ENCODE measurements at regions not wholly inside any gene's neighbourhood (a gene's known extent, or its start where the extent isn't known, plus 50 kb on each side); places are given as distances from the start of the nearest gene placed in this dataset.

- TF ChIP-seq, protein P1, sequence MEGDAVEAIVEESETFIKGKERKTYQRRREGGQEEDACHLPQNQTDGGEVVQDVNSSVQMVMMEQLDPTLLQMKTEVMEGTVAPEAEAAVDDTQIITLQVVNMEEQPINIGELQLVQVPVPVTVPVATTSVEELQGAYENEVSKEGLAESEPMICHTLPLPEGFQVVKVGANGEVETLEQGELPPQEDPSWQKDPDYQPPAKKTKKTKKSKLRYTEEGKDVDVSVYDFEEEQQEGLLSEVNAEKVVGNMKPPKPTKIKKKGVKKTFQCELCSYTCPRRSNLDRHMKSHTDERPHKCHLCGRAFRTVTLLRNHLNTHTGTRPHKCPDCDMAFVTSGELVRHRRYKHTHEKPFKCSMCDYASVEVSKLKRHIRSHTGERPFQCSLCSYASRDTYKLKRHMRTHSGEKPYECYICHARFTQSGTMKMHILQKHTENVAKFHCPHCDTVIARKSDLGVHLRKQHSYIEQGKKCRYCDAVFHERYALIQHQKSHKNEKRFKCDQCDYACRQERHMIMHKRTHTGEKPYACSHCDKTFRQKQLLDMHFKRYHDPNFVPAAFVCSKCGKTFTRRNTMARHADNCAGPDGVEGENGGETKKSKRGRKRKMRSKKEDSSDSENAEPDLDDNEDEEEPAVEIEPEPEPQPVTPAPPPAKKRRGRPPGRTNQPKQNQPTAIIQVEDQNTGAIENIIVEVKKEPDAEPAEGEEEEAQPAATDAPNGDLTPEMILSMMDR (IDR thresholded peaks at IDR 0.05): no peak
- TF ChIP-seq POLR2A (IDR thresholded peaks at IDR 0.05): no peak
Measured at GRCh38 chr11:98183034-98183433, 837.7 kb upstream of the CNTN5 start.

All from Peyer's patch (tissue), 4 donors.